Upper lobe of right lung (tissue), 1 donor: ENCODE measurements at regions not wholly inside any gene's neighbourhood (a gene's known extent, or its start where the extent isn't known, plus 50 kb on each side); places are given as distances from the start of the nearest gene placed in this dataset.

Source experiments
- ATAC-seq: fragments of 200-7000 bp; cut with Tn5 transposase; one replicate; pipeline ENCODE4 v1.9.1; 2020; ENCODE audit warnings: mild to moderate bottlenecking, moderate library complexity
- DNase-seq: peaks from one replicate; pipeline ENCODE4 v3.0.0-alpha.2; 2020
- H3K27ac ChIP-seq: fragments of 200-600 bp; one replicate; pipeline ENCODE4 v1.8.0; 2022
- H3K27me3 ChIP-seq: fragments of 200-600 bp; one replicate; pipeline ENCODE4 v1.8.0; 2022; ENCODE audit warnings: mild to moderate bottlenecking
- H3K36me3 ChIP-seq: fragments of 200-600 bp; one replicate; pipeline ENCODE4 v1.8.0; 2022
- H3K4me1 ChIP-seq: fragments of 200-600 bp; one replicate; pipeline ENCODE4 v1.8.0; 2022
- H3K4me3 ChIP-seq: fragments of 200-600 bp; one replicate; pipeline ENCODE4 v1.8.0; 2022; ENCODE audit warnings: mild to moderate bottlenecking
- H3K9me3 ChIP-seq: fragments of 200-600 bp; one replicate; pipeline ENCODE4 v1.8.0; 2022
- CTCF ChIP-seq: fragments of 200-600 bp; IDR thresholded peaks from one replicate; pipeline ENCODE4 v1.8.0; 2022; ENCODE audit warnings: antibody characterized with exemption
- intact Hi-C: fragments of 100-400 bp; cut with DNase I; formaldehyde crosslinking; loops from one replicate; pipeline ENCODE4 v1.11.0; 2022
- donor health status: DM: no; HTN: yes; CAD: no; lungs with severe emphysema.

GRCh38 chr3:1723726-1724125 is 374.9 kb upstream of the CNTN4 start:
- H3K27ac ChIP-seq = no peak overlapping the region
- no peaks in the 10 kb centered on the region for H3K4me1 ChIP-seq
- DNase-seq (no peak), ATAC-seq (no peak)
- H3K9me3 ChIP-seq = no peaks in the 10 kb centered on the region
- intact Hi-C loops = no loop called here
- no peaks in the 10 kb centered on the region for H3K27me3 ChIP-seq
- H3K4me3 ChIP-seq = no peak overlapping the region
- H3K36me3 ChIP-seq = no peaks in the 10 kb centered on the region
- no peak for TF ChIP-seq CTCF

- Histone ChIP-seq H3K27ac (no peak overlapping the region), H3K36me3 (no peaks in the 10 kb centered on the region), H3K27me3 (no peaks in the 10 kb centered on the region), H3K9me3 (no peaks in the 10 kb centered on the region), H3K4me1 (no peaks in the 10 kb centered on the region), H3K4me3 (no peak overlapping the region)
- intact Hi-C loops = no loop called here
- ATAC-seq (no peak), DNase-seq (no peak)
- TF ChIP-seq CTCF = no peak
Observed at GRCh38 chr3:1726741-1727140, 371.9 kb upstream of the CNTN4 start.

- intact Hi-C loops = no loop called here
- Histone ChIP-seq H3K27ac (no peak overlapping the region), H3K4me1 (no peaks in the 10 kb centered on the region), H3K4me3 (no peak overlapping the region), H3K36me3 (no peaks in the 10 kb centered on the region), H3K27me3 (no peaks in the 10 kb centered on the region), H3K9me3 (no peaks in the 10 kb centered on the region)
- DNase-seq (no peak), ATAC-seq (no peak)
- TF ChIP-seq CTCF = no peak
Observed at GRCh38 chr3:1727242-1727641, 371.4 kb upstream of the CNTN4 start.

- no peak for TF ChIP-seq CTCF
- DNase-seq (no peak), ATAC-seq (no peak)
- no peaks in the 10 kb centered on the region for H3K27me3 ChIP-seq
- no peaks in the 10 kb centered on the region for H3K4me1 ChIP-seq
- no peaks in the 10 kb centered on the region for H3K36me3 ChIP-seq
- intact Hi-C loops = no loop called here
- no peak overlapping the region for H3K27ac ChIP-seq
- no peaks in the 10 kb centered on the region for H3K9me3 ChIP-seq
- H3K4me3 ChIP-seq = no peak overlapping the region
Observed at GRCh38 chr3:1728510-1728909, 370.2 kb upstream of the CNTN4 start.

- H3K27me3 ChIP-seq = no peaks in the 10 kb centered on the region
- no peak overlapping the region for H3K27ac ChIP-seq
- no peak overlapping the region for H3K4me3 ChIP-seq
- no peak for TF ChIP-seq CTCF
- H3K36me3 ChIP-seq = no peaks in the 10 kb centered on the region
- intact Hi-C loops = no loop called here
- no peaks in the 10 kb centered on the region for H3K4me1 ChIP-seq
- DNase-seq (no peak), ATAC-seq (no peak)
- H3K9me3 ChIP-seq = no peaks in the 10 kb centered on the region
Observed at GRCh38 chr3:1734494-1735122, 364.1 kb upstream of the CNTN4 start.

- H3K4me3 ChIP-seq = no peak overlapping the region
- intact Hi-C loops = no loop called here
- TF ChIP-seq CTCF = no peak
- H3K27me3 ChIP-seq = no peaks in the 10 kb centered on the region
- ATAC-seq (no peak), DNase-seq (no peak)
- no peaks in the 10 kb centered on the region for H3K4me1 ChIP-seq
- no peaks in the 10 kb centered on the region for H3K9me3 ChIP-seq
- H3K27ac ChIP-seq = no peak overlapping the region
- no peaks in the 10 kb centered on the region for H3K36me3 ChIP-seq
Observed at GRCh38 chr3:1752205-1752604, 346.5 kb upstream of the CNTN4 start.
